Activated naive CD4-positive, alpha-beta T cell treated with anti-CD3 and anti-CD28 coated beads, Interleukin-2, amount 50 U/mL, for 24 hours (primary cell): ENCODE measurements at regions not wholly inside any gene's neighbourhood (a gene's known extent, or its start where the extent isn't known, plus 50 kb on each side); places are given as distances from the start of the nearest gene placed in this dataset.
"Not testable (repeated sequence)": the region's sequence is repeated elsewhere in the genome, so short reads cannot be mapped to it uniquely, and the experiment has no call there.

ENCODE experiments used
- H3K27ac Mint-ChIP-seq: one replicate; pipeline ENCODE4 v1.8.0; 2021; ENCODE audit warnings: mild to moderate bottlenecking, mixed read lengths
- H3K27me3 Mint-ChIP-seq: one replicate; pipeline ENCODE4 v1.8.0; 2021; ENCODE audit warnings: mixed read lengths
- H3K36me3 Mint-ChIP-seq: one replicate; pipeline ENCODE4 v1.8.0; 2021; ENCODE audit warnings: mixed read lengths
- H3K4me1 Mint-ChIP-seq: one replicate; pipeline ENCODE4 v1.8.0; 2021; ENCODE audit warnings: mixed read lengths
- H3K4me3 Mint-ChIP-seq: one replicate; pipeline ENCODE4 v1.8.0; 2021; ENCODE audit warnings: mild to moderate bottlenecking, mixed read lengths
- H3K9me3 Mint-ChIP-seq: one replicate; pipeline ENCODE4 v1.8.0; 2021; ENCODE audit warnings: mixed read lengths

DNA sequence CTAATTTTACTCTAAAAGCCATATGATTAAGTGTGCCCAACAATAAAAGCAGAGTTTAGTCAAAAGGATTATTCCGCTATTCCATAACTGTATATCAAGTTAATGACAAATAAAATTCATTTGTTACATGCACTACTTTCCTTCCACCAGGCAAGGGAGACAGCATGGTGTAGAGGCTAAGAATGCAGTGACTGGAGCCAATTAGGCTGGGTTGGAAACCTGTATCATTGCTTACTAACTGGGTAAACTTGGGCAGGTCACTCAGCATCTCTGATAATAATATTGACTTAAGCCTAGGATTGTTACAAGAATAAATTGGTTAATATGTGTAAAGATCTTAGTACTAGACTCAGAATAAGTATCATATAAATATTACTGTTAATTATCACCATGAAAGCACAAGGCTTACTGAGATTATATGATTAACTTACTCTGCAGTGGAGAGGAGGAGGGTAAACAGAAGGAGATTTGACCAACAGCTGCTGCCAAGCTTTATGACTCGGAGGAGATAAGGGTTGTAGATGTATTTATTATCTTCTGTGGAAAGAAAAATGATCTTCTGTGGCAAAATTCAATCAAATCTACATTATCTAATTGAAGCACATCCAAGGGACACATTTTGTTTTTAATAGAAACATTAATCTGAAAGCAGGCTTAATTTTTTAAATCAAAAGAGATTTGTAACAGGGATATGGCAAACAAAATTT, 1459.9 kb downstream of the GRIK2 start:
- Mint-ChIP-seq H3K27me3 (no peaks in the 10 kb centered on the region), H3K27ac (no peak overlapping the region), H3K4me1 (no peaks in the 10 kb centered on the region), H3K36me3 (no peaks in the 10 kb centered on the region), H3K9me3 (no peaks in the 10 kb centered on the region), H3K4me3 (no peak overlapping the region)

- Mint-ChIP-seq H3K36me3 (no peaks in the 10 kb centered on the region), H3K9me3 (no peaks in the 10 kb centered on the region), H3K4me3 (no peak overlapping the region), H3K27ac (no peak overlapping the region), H3K4me1 (no peaks in the 10 kb centered on the region), H3K27me3 (no peaks in the 10 kb centered on the region)
Observed at GRCh38 chr6:102848796-102849195, 1455.3 kb downstream of the GRIK2 start.

GRCh38 chr6:102848210-102848609, 1454.7 kb downstream of the GRIK2 start:
- Mint-ChIP-seq H3K27ac (no peak overlapping the region), H3K9me3 (no peaks in the 10 kb centered on the region)

DNA sequence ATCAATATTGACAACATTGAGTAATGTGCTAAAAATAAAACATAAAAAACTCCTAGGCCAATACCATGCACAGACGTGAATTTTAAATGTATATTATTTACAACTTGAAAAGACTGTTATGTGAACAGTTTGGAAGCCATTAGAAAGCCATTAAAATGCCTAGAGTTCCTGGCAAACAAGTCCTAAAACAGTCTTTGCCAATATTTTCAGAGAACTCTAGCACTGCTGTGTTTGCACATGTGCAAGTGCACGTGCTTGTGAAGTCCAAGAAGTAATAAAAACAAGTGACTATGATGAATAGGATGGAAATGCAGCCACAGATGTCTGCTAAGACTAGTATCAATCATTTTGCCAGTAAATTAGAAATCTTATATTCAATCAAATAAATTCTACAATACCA, 1447.6 kb downstream of the GRIK2 start:
- Mint-ChIP-seq H3K27me3 (no peaks in the 10 kb centered on the region), H3K27ac (no peak overlapping the region), H3K4me1 (no peaks in the 10 kb centered on the region), H3K36me3 (no peaks in the 10 kb centered on the region), H3K9me3 (no peaks in the 10 kb centered on the region), H3K4me3 (no peak overlapping the region)

More at GRCh38 chr6:102848210-102848609, 1454.7 kb downstream of the GRIK2 start:
- H3K36me3 Mint-ChIP-seq: no peaks in the 10 kb centered on the region
- H3K4me1 Mint-ChIP-seq: no peaks in the 10 kb centered on the region
- H3K27me3 Mint-ChIP-seq: no peaks in the 10 kb centered on the region
- no peak overlapping the region for H3K4me3 Mint-ChIP-seq

GRCh38 chr6:102832021-102832420, 1438.5 kb downstream of the GRIK2 start:
- Mint-ChIP-seq H3K27me3 (no peaks in the 10 kb centered on the region), H3K27ac (no peak overlapping the region), H3K4me3 (no peak overlapping the region), H3K36me3 (no peaks in the 10 kb centered on the region), H3K9me3 (no peaks in the 10 kb centered on the region), H3K4me1 (no peaks in the 10 kb centered on the region)

- no peak overlapping the region for H3K27ac Mint-ChIP-seq
- no peaks in the 10 kb centered on the region for H3K36me3 Mint-ChIP-seq
- H3K9me3 Mint-ChIP-seq: no peaks in the 10 kb centered on the region
- H3K27me3 Mint-ChIP-seq: no peaks in the 10 kb centered on the region
- no peaks in the 10 kb centered on the region for H3K4me1 Mint-ChIP-seq
- no peak overlapping the region for H3K4me3 Mint-ChIP-seq
Observed at GRCh38 chr6:102820098-102820497, 1426.6 kb downstream of the GRIK2 start.

DNA sequence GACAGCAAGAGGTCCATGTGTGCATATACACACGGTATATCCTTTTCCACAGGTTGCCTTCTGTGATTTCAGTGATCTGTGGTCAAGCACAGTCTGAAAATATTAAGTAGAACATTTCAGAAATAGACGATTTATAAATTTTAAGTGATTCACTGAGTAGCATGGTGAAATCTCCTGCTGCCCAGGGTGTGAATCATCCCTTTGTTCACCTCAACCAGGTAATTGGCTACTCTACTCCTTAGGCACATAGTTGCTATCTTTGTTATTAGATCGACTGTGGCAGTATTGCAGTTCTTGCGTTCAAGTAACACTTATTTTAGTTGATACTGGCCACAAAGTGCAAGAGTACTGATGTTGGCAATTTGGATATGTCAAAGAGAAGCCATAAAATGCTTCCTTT, 1421.7 kb downstream of the GRIK2 start:
- no peak overlapping the region for H3K4me3 Mint-ChIP-seq
- no peaks in the 10 kb centered on the region for H3K9me3 Mint-ChIP-seq
- no peaks in the 10 kb centered on the region for H3K4me1 Mint-ChIP-seq
- no peaks in the 10 kb centered on the region for H3K27me3 Mint-ChIP-seq
- H3K27ac Mint-ChIP-seq: no peak overlapping the region
- no peaks in the 10 kb centered on the region for H3K36me3 Mint-ChIP-seq

GRCh38 chr6:102813489-102814275, 1420.2 kb downstream of the GRIK2 start:
- H3K27ac Mint-ChIP-seq: no peak overlapping the region
- no peak overlapping the region for H3K4me3 Mint-ChIP-seq
- H3K4me1 Mint-ChIP-seq: no peaks in the 10 kb centered on the region
- H3K27me3 Mint-ChIP-seq: no peaks in the 10 kb centered on the region
- H3K36me3 Mint-ChIP-seq: no peaks in the 10 kb centered on the region
- H3K9me3 Mint-ChIP-seq: no peaks in the 10 kb centered on the region

DNA sequence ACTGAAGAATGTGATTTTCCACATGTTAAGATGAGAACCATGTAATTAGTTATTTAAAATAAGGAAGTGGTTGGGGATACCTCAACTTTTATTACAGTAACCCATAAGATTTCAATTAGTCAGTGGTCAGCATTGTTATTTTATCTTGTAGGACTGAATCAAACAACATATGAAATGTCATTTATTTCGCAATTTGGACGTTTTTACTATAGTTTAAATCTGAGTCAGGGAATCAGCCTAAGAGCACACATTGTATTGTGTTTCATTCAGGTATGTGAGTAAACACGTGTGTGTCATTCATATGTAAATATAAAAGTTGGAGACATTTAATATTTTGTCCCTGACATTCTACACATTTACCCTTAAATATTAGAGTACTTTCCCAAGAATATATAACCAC, 1418.7 kb downstream of the GRIK2 start:
- Mint-ChIP-seq H3K4me3 (no peak overlapping the region), H3K27ac (no peak overlapping the region), H3K9me3 (no peaks in the 10 kb centered on the region), H3K36me3 (no peaks in the 10 kb centered on the region), H3K27me3 (no peaks in the 10 kb centered on the region), H3K4me1 (no peaks in the 10 kb centered on the region)

DNA sequence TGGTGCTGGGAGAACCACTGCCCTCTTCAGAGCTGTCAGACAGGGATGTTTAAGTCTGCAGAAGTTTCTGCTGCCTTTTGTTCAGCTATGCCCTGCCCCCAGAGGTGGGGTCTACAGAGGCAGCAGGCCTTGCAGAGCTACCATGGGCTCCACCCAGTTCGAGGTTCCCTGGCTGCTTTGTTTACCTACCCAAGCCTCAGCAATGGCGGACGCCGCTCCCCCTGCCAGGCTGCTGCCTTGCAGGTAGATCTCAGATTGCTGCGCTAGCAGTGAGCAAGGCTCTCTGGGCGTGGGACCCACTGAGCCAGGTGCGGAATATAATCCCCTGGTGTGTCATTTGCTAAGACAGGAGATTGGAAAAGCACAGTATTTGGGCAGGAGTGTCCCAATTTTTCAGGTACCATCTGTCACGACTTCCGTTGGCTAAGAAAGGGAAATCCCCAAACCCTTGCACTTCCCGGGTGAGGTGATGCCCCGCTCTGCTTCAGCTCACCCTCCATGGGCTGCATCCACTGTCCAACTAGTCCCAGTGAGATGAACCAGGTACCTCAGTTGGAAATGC, 1415.5 kb downstream of the GRIK2 start:
- not testable (repeated sequence) for H3K27me3 Mint-ChIP-seq, H3K27ac Mint-ChIP-seq, H3K9me3 Mint-ChIP-seq, H3K4me1 Mint-ChIP-seq, H3K36me3 Mint-ChIP-seq, H3K4me3 Mint-ChIP-seq

DNA sequence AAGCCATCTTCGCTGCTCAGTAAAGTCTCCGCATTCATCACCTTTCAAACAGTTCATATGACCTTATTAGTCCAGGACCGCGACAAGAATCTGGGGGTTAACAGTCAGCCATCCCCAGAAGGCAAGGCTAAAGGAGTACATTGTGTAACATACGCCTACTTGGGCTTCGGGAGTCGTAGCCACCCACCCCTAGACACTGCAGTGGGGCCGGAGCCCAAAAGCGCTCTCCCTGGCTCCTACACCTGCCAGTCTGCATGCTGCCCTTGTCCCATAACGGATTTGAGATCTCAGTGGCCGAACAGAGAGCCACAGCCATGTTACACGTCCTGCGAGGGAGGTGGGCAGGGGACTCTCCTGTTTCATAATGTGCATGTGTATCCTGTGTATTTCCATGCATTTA, 1405.5 kb downstream of the GRIK2 start:
- Mint-ChIP-seq H3K4me1 (no peaks in the 10 kb centered on the region), H3K27ac (no peak overlapping the region), H3K27me3 (no peaks in the 10 kb centered on the region), H3K36me3 (no peaks in the 10 kb centered on the region), H3K4me3 (no peak overlapping the region), H3K9me3 (no peaks in the 10 kb centered on the region)

GRCh38 chr6:102798636-102799035, 1405.1 kb downstream of the GRIK2 start:
- Mint-ChIP-seq H3K36me3 (no peaks in the 10 kb centered on the region), H3K9me3 (no peaks in the 10 kb centered on the region), H3K4me1 (no peaks in the 10 kb centered on the region), H3K27me3 (no peaks in the 10 kb centered on the region), H3K4me3 (no peak overlapping the region), H3K27ac (no peak overlapping the region)

- Mint-ChIP-seq H3K4me3 (no peak overlapping the region), H3K36me3 (no peaks in the 10 kb centered on the region), H3K9me3 (no peaks in the 10 kb centered on the region), H3K27me3 (no peaks in the 10 kb centered on the region), H3K27ac (no peak overlapping the region), H3K4me1 (no peaks in the 10 kb centered on the region)
Observed at GRCh38 chr6:102793752-102794151, 1400.2 kb downstream of the GRIK2 start.

DNA sequence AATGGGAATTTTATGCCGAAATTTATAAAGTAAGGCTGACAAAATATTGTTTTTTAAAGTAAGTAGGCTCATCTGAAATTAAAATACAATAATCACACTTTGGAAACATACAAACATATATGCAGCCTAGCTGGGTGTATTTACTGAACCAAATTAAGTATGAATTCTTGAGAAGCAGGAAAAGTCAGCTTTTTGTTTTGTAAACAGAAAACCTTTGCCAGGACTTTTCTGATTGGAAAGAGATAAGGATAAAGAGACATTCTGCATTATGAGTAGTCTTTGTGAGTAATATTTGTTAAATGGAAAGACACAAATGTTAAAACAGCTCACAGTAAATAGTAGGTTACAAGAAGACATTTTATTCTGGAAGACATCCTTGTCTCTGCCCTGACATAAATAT, 1380.8 kb downstream of the GRIK2 start:
- no peaks in the 10 kb centered on the region for H3K4me1 Mint-ChIP-seq
- no peak overlapping the region for H3K27ac Mint-ChIP-seq
- no peaks in the 10 kb centered on the region for H3K27me3 Mint-ChIP-seq
- H3K9me3 Mint-ChIP-seq: peaks cover 5% of the 10 kb centered on the region
- H3K36me3 Mint-ChIP-seq: no peaks in the 10 kb centered on the region
- H3K4me3 Mint-ChIP-seq: no peak overlapping the region

DNA sequence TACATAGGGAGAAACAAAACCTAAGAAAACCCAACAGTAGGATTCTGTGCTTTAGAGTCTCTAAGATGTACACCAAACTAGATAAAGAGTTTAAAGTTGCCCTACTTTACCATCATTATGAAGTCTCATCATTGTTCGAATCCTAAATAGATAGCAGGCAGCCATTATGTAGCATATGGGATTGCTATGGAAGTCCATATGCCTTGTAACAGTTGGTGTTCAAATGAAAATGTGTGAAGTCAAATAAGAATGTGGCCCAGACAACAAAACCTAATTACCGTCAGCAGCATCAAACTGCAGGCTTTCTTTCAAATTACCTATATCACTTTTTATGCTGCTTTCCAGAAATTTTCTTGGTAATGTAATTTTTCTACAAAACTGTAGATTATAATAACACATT, 1380.1 kb downstream of the GRIK2 start:
- no peaks in the 10 kb centered on the region for H3K4me1 Mint-ChIP-seq
- no peaks in the 10 kb centered on the region for H3K27me3 Mint-ChIP-seq
- H3K36me3 Mint-ChIP-seq: no peaks in the 10 kb centered on the region
- H3K27ac Mint-ChIP-seq: no peak overlapping the region
- peaks cover 5% of the 10 kb centered on the region for H3K9me3 Mint-ChIP-seq
- no peak overlapping the region for H3K4me3 Mint-ChIP-seq

- Mint-ChIP-seq H3K9me3 (peaks cover 19% of the 10 kb centered on the region), H3K4me1 (no peaks in the 10 kb centered on the region), H3K36me3 (no peaks in the 10 kb centered on the region), H3K27me3 (no peaks in the 10 kb centered on the region), H3K4me3 (no peak overlapping the region), H3K27ac (no peak overlapping the region)
Observed at GRCh38 chr6:102766963-102767362, 1373.5 kb downstream of the GRIK2 start.
